HG02763 (cell line): ENCODE measurements at regions not wholly inside any gene's neighbourhood (a gene's known extent, or its start where the extent isn't known, plus 50 kb on each side); places are given as distances from the start of the nearest gene placed in this dataset.

Source experiments
- ATAC-seq: cut with Tn5 transposase; IDR thresholded peaks from one replicate; pipeline ENCODE4 v1.9.1; 2021; ENCODE audit warnings: mild to moderate bottlenecking, moderate library complexity; ENCODE audit not compliant: unreplicated experiment

DNA sequence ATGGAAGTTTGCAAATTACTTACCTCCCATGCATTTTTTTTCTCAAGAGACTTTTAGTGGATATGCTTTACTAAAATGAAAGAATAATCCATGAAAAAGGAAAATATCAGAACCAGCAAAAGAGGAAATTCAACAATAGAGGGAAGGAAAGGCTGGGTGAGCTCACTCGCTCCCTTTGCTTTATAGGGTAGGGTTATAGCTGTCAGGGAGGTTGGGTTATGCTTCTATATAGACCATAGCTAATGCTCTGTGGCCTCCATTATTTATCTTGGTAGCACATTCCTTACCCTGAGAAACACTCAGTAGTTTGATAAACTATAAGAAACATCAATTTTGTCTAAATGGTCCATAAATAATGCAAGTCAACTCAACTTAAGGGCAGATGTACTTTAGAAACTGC is 215.9 kb upstream of the FAR2 start:
- no peak for ATAC-seq

GRCh38 chr12:28933864-28934527 is 215.1 kb upstream of the FAR2 start:
- no peak for ATAC-seq

- ATAC-seq, result no peak
Observed at GRCh38 chr12:28936221-28936620, 212.9 kb upstream of the FAR2 start.

DNA sequence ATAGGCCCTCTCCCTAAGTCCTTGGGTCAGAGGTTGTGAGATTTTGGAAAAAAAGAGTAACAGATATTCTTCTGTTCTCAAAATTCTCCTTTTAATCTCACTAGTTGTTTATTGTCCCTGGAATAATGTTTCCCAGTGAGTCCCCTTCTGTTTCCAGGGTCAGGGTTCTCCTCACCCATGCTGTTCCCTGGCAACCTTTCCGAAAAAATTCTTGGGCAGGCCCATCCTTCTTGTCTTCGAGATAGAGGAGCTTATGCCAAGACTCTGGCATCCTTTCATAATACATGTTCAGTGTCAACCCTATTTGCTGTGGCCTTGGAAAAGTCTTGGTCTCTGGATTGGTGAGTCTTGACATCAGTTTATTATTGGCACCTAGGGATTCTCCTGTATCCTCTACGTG is 212.4 kb upstream of the FAR2 start:
- no peak for ATAC-seq

- ATAC-seq, result no peak
Observed at GRCh38 chr12:28937196-28937595, 211.9 kb upstream of the FAR2 start.

GRCh38 chr12:28938056-28938455 is 211.0 kb upstream of the FAR2 start:
- ATAC-seq, result no peak

DNA sequence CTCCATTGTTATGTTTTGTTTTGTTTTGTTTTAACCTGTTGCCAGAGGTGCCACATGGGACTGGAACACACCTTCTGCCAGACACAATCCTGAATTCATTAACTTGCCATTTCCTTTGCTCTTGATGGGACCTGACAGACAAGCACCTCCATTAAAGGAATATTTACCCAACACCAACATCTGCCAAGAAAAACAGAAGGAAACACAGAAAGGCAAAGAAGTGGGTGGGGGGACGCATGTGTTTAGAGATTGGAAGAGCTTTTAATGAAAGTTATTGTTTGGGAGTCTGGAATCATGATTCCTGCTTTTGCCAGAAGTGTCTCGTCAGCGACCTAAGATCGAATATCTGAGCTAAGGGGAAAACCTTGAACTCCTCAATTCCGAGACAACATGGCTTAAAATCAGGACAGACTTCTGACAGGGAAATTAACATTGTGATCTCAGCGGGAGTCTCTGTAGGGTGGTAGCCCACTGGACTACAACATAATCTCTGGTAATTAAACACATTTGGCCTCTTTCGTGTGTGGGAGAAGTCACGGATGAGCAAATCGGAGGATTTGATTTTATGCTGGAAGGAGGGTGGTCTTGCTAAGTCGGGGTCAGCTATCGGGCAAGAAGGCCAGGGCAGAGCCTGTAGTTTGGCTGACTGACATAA is 210.4 kb upstream of the FAR2 start:
- no peak for ATAC-seq

DNA sequence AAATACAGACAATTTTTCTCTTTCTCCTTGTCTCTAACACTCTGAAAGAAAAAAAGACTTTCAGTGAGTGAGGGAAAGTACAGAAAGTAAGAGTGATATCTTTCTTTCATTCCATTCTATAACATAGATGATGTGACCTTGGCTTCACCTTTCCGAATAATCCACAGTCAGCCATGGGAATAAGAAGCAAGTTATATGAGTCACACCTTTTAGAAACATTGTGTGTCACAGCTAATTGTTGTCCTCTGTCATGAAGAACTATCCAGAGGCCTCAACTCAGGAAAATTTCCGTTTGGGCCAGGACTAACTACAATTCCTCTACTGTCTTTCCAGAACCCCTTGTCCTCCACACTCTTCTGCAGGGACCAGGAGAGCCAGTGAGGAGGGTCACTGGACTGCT is 209.7 kb upstream of the FAR2 start:
- ATAC-seq, result no peak

GRCh38 chr12:28941248-28941647 is 207.8 kb upstream of the FAR2 start:
- ATAC-seq, result no peak

DNA sequence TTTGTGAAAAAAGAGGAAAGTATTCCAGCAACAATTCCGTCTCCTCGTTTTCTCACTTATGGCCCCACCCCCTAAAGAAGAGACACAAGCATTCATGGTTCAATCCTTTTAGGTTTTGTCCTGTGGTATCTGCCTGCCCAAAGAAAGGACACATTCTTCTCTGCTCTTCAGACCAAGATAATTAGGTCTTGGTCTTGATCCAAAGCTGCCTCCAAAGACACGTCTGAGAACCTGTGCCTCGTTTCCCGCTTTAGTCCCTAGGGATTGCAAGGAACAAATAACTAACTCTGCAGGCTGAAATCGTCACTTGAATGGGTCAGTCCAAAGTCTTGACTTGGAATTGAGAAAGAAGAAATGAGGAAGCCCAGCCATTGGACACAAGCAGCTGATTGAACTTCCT is 202.7 kb upstream of the FAR2 start:
- ATAC-seq, result no peak

DNA sequence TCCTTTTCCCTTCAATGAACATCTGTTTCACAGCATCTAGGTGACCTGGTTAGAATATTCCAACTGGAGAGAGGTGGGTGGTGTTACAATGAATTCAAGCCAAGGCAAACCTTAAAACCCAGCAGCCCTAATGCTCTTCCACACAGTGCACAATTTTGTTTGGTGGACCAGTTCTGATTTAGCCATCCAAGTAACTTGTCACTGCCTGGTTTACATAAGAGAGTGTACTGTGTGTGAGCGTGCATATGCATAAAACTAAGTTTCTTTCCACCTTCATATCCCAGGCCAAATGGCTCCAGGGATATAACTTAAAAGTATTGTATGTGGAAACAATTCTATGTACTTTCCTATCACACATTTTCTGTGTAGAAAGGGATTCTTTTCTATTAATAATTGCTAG is 200.4 kb upstream of the FAR2 start:
- no peak for ATAC-seq

DNA sequence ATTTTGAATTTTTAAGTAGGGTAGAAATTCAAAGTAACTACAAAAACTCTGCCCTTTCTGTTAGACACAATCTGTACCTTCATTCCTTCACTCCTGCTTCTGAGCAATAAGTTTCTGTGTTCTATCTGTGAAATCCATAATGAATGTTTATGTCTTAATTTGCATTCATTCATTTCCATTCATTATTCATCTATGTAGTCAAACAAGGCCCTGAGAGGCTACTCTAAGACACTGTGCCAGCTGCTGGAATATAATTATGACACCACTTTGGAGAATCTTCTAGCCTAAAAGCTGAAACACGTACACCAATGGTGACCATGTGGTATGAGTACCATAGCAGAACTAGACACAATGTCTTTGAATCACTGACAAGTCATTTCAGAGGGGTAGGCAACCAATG is 199.9 kb upstream of the FAR2 start:
- ATAC-seq, result no peak

DNA sequence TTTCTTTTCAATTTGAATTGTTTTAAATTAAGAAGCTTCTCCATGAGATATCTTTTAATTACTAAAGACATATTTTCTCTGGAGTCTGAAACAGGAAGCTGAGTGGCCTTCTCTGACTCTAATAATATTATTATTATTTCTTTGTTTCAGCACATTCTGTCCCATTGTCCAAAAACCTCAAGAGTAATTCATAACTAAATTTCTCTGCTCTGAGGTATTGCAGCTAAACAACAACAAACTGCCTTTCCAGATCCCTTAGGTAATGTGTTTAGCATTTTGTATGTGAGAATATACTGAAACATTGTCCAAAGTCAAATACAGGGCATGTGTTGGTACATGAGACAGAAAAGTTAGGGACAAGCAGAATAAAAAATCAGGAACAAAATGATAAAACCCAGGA is 199.0 kb upstream of the FAR2 start:
- ATAC-seq, result no peak

GRCh38 chr12:28951935-28952334 is 197.1 kb upstream of the FAR2 start:
- ATAC-seq, result no peak

DNA sequence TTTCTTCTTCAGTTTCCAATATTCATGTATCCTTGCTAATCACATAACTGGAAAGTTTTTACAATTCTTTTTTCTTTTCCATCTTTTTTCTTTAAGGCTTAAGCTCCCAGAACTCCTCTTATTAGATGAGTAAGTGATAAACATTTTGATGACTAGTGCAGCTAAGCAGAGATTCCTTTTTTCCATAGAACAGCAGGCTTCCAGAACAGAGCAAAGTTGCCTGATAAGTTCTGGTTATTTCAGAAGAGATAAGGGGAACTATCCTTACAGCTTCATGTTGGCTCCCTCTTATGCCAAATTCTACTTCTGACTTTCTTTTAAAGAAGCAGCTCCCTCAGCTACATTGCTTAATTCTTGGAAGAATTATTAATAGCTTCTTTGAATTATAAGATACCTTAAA is 194.7 kb upstream of the FAR2 start:
- ATAC-seq, result no peak

- no peak for ATAC-seq
Observed at GRCh38 chr12:28955491-28955890, 193.6 kb upstream of the FAR2 start.

- ATAC-seq, result no peak
Observed at GRCh38 chr12:28955931-28956330, 193.1 kb upstream of the FAR2 start.

DNA sequence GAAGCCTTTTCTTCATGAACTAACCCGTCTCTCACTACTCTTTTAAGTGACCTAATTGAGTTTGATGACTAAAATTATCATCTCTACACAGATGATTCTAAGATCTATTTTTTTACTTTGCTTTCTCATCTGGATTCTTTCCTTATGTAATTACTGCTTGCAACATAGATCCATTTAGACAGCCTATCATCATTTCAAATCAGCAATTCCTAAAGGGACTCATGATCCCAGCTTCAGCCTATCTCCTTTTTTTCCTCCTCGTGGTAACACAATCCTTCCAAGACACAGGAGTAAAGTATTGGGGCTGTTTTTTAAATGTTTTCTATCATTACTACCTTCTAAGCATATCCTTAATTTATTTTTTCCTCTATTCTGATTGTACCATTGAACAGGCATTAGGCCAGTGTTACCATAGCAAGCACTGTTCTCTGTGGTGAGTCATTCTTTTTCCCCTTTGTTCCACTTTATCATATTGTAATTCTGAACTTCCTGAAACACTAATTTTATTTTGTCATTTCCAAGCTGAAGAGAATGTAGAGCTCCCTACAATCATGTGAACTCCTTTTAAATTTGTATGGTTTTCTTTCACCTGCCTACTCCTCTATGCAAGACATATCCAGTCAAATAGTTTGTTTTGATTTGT is 190.4 kb upstream of the FAR2 start:
- ATAC-seq, result no peak

GRCh38 chr12:28961948-28962384 is 187.1 kb upstream of the FAR2 start:
- no peak for ATAC-seq

DNA sequence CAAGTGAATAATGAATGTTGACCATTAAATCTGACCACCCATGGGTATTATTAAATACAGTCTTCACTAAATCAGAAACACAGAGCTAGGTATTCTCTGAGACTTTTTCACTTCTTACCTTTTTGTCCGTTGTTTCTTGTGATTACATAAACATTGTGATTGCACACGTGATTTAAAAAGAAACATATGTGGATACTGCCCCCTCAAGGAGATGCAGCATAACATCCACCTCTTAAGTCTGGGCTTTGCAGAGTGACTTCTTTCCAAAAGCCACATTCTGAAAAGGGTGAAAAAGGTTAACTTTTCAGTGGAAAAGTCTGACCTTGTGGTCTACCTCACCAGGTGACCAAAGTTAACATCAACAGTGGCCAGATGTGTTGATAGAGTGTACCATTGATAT is 185.5 kb upstream of the FAR2 start:
- ATAC-seq, result no peak

DNA sequence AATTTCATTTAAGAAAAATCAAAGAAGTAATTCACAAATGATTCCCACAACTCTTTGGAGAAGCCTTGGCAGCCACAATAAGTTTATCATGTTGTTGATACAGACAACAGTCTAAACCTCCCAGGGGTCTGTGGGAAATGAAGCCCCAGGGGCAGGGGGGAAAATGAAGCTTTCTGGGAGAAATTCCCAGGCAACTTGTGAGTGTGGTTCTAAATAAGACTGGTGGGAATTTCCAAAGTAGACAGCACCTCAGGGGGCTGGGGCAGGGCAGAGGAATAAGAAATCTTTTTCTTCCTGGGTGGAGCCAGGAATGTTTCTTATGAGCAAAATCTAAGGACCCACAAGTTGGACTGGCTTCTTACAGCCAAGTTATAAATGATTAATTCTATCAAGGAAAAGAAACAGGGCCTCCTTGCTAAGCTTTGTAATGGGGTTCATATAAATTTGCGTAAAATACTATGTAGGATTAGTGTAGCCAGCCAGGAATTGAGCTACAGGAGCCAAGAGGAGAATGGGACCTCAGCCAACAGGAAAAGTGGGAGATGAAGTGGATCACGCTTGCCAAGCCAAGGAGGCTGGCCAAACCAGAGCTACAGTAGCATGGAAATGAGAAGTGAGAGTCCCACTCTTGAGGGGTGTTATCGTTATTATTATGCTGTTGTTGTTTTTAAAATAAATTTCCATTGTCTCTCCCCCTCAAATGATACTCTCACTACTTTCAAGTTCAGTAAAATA is 182.9 kb upstream of the FAR2 start:
- ATAC-seq, result no peak

- ATAC-seq, result no peak
Observed at GRCh38 chr12:28967426-28967825, 181.7 kb upstream of the FAR2 start.
